HG03175 (cell line): ENCODE measurements at regions not wholly inside any gene's neighbourhood (a gene's known extent, or its start where the extent isn't known, plus 50 kb on each side); places are given as distances from the start of the nearest gene placed in this dataset.
"Not testable (repeated sequence)": the region's sequence is repeated elsewhere in the genome, so short reads cannot be mapped to it uniquely, and the experiment has no call there.

Experiments used
- ATAC-seq: cut with Tn5 transposase; IDR thresholded peaks from one replicate; pipeline ENCODE4 v1.9.1; 2021; ENCODE audit warnings: mild to moderate bottlenecking, moderate library complexity; ENCODE audit not compliant: unreplicated experiment

DNA sequence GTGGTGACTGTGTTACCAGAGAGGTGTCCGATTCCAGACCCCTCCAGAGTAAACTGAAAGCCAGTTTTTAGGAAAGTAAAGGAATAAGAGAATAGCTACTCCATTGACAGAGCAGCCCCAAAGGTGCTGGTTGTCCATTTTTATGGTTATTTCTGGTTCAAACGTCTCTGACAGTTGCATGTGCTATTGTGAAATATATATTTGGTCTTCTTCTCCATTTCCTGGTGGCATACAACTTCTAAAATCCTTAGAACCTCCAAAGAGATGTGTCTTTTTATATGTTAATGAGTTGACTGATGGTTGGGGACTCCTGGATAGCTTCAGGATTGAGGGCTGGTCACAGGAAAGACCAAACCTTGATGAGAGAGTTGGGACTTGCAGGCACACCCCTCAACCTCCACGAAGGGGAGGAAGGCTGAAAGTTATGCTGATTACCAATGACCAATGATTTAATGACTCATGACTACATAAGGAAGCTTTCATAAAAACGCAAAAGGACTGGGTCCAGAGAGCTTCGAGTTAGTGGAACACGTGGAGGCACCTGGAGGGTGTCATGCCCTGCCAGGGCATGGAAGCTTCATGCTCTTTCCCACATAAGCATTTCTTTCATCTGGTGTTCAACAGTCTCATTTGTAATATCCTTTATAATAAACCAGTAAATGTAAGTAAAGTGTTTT, 100.7 kb downstream of the SLC16A1 start:
- no peak for ATAC-seq

DNA sequence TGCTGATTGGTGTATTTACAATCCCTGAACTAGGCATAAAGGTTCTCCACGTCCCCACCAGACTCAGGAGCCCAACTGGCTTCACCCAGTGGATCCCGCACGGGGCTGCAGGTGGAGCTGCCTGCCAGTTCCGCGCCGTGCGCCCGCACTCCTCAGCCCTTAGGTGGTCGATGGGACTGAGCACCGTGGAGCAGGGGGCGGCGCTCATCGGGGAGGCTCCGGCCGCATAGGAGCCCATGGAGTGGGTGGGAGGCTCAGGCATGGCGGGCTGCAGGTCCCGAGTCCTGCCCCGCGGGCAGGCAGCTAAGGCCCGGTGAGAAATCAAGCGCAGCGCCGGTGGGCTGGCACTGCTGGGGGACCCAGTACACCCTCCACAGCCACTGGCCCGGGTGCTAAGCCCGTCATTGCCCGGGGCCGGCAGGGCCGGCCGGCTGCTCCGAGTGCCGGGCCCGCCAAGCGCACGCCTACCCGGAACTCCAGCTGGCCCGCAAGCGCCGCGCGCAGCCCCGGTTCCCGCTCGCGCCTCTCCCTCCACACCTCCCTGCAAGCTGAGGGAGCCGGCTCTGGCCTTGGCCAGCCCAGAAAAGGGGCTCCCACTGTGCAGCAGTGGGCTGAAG, 101.5 kb downstream of the SLC16A1 start:
- not testable (repeated sequence) for ATAC-seq

DNA sequence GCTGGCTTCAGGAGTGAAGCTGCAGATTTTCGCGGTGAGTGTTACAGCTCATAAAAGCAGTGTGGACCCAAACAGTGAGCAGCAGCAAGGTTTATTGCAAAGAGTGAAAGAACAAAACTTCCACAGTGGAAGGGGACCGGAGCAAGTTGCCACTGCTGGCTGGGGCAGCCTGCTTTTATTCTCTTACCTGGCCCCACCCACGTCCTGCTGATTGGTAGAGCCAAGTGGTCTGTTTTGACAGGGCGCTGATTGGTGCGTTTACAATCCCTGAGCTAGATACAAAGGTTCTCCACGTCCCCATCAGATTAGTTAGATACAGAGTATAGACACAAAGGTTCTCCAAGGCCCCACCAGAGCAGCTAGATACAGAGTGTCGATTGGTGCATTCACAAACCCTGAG, 102.1 kb downstream of the SLC16A1 start:
- not testable (repeated sequence) for ATAC-seq

DNA sequence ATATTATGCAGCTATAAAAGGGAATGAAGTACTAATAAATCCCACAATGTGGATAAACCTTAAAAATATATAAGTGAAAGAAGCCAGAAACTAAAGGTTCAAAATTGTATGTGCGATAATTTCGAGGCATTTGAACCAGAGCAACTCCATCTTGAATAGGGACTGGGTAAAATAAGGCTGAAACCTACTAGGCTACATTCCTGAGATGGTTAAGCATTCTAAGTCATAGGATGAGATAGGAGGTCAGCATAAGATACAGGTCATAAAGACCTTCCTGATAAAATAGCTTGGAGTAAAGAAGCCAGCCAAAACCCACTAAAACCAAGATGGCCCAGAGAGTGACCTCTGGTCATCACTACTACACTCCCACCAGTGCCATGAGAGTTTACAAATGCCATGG, 103.1 kb downstream of the SLC16A1 start:
- ATAC-seq = no peak

DNA sequence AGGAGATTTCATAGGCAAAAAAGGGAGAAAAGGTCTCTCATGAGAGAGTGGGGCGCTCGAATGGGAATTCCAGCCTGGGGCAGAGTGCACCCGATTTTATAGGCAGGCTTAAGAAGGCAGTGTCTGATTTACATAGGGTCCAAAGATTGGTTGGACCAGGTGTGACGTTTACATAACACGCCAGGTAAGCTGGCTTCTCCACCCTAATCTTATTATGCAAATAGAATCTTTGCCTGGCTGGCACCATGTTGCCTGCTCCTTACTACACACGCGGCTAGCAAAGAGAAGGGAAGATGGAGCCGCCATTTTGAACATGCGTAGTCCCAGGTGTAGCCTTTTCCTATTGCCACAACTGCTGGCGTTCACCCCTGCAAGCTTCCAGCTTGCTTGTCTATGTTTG, 103.7 kb downstream of the SLC16A1 start:
- no peak for ATAC-seq

DNA sequence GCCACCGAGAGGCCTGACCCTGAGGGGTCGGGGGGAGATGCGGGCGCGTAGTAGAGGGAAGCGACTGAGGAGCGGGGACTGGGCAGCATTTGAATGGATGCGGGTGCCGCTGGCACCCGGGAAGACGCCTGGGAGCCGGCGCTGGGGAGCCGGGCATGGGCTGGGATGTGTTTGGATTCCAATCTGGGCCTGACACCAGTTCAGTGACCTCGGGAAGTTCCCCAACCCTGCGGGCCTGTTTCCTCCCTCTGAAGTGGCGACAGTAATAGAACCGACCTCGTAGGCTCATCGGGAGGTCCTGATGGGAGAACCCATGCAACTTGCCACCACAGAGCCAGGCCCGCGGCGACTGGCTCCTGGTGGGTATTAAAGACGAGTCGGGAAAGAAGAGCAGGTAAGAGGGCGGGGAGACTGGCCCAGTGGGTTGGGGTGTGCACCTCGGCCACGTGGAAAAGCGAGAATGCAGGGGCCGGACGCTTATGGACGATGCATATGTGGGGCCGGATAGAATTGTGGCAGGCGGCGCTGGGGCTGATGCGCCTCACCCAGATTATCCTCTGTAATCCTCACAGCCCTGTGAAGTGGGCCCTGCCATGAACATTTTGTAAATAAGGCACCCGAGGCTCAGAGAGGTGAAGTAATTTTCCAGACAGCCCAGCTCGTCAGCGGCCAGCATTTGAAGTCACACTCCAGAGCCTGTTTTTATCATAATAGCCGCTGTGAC, 105.8 kb downstream of the SLC16A1 start:
- no peak for ATAC-seq

DNA sequence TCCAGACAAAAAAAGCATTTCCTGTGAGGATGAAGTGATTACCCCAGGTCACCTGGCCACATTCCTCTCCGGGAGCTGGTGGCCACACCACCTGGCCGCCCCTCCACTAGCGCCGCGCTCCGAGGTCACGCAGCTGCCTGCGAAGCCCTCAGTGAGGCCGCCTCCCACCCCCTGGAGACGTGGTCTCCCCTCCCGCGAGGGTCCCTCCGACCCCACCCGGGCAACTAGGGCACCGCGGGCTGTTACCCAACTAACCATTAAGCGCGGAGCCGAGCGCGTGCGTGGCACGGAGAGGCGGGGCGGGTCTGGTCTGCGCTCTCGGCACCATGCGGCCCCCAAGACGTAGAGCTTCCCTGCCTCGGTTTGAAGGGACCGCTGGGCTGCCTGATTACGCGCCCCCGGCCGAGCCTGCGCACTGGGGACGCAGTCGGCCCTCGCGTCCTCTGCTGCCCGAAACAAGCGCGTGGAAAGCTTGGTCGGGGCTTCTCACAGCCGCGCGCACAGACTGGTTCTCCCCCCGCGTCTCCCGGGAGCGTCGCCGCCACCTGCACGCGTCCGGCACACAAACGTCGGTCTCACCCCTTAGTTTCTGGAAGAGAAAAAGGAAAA, 106.5 kb downstream of the SLC16A1 start:
- ATAC-seq = no peak

DNA sequence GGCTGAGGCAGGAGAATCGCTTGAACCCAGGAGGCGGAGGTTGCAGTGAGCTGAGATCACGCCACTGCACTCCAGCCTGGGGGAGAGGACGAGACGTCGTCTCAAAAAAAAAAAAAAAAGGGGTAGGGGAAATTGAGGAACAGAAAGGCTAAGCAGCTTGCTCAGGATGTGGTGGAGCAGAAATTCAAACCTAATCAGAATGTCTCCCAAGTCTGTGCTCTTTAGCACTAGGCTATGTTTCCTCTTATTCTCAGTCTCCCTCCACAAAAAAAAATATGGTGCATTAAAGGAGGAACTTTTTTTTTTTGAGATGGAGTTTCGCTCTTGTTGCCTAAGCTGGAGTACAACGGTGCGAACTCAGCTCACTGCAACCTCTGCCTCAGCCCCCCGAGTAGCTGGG, 114.2 kb downstream of the SLC16A1 start:
- no peak for ATAC-seq

DNA sequence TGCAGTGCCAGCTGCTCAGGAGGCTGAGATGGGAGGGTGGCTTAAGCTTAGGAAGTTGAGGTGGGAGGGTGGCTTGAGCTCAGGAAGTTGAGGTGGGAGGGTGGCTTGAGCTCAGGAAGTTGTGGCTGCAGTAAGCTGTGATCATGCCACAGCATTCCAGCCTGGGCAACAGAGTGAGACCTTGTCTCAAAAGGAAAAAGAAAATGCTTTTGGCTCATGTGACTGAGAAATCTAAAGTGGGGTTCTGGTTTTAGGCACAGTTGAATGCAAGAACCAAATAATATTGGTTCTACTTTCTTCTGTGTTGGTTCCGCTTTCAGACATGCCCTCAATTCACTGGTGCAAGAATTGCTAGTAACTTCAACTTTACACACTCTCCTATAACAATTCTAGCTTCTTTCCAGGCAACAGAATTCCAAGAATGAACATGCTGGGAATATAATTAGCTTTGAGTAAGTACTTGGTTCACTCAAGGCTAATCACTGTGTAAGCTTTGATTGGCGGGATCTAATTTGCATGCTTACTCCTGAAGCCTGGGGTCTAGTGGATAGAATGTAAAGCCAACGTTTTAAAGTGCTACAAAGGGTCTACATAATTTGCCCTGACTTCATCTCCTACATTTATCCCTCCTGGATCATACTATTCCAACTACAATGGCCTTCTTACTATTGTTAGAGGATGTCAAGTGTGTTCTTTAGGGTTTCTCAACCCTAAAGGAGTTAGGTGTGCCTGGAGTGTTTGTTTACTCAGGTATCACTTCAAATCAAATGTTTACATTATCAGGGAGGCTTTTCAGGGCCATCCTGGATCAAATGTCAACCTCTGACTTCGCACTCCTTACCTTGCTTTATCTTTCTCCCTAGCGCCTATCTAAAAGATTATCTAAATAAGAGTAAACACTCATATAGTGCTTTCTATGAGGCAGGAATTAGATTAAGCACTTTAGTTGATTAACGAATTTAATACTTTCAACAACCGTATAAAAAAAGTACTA, 115.1 kb downstream of the SLC16A1 start:
- ATAC-seq = peak; percentile 57

DNA sequence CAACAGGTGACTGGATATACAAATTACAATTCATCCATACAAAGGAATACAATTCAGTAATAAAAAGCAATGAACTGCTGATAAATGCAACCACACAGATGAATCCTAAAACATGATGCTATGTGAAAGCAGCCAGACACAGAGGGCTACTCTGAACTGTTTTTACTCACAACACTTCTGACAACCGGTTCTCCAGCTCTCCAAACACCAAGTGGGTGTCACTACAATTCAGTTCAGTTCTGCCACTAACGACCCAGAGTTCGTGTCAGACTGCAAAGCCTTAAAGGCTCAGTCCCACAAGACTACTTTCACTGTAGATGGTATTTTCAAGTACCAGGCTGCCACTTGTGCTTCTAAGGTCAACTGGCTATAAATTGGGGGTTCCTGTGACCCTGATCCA, 119.4 kb downstream of the SLC16A1 start:
- no peak for ATAC-seq

DNA sequence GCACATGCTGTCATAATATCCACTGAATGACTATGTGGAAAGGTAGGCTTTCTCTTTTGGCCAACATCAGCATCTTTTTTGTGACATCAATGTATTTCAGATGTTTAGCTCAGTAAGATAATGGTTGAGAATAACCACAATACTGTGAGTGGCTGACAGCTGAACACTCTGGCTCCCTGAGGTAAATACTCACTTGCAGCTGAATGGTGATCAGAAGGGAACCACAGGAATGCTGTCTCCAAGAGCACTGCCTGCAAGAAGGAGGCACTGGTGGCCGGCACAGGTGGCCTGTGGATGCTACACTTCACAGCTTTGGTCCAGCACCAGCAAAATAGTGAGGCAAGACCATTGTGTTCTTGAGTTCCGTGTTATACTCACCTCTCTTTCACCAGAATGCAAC, 118.7 kb upstream of the PPM1J start:
- no peak for ATAC-seq

DNA sequence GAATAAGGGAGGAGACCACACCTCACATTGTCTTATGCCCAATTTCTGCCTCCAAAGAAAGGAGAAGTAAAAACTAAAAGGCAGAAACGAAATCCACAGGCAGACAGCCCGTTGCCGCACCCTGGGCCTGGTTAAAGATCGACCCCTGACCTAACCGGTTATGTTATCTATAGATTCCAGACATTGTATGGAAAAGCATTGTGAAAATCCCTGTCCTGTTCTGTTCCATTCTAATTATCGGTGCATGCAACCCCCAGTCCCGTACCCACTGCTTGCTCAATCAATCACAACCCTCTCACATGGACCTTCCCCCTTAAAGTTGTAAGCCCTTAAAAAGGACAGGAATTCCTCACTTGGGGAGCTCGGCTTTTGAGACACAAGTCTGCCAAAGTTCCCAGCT, 117.1 kb upstream of the PPM1J start:
- ATAC-seq = not testable (repeated sequence)

DNA sequence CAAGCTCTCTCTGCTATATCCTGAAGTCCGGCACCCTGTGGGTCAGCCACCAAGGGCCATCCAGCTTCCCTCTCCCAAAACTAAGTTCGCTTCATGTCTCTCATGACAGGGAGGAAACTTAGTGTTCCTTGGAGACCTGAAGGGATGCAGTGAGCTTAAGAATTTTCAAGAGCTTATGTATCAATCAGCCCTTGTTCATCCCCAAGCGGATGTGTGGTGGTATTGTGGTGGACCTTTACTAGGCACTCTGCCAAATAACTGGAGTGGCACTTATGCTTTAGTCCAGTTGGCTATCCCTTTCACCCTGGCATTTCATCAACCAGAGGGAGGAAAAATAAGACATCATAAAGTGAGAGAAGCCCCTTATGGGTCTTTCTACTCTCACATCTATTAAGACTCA, 114.6 kb upstream of the PPM1J start:
- ATAC-seq = not testable (repeated sequence)

DNA sequence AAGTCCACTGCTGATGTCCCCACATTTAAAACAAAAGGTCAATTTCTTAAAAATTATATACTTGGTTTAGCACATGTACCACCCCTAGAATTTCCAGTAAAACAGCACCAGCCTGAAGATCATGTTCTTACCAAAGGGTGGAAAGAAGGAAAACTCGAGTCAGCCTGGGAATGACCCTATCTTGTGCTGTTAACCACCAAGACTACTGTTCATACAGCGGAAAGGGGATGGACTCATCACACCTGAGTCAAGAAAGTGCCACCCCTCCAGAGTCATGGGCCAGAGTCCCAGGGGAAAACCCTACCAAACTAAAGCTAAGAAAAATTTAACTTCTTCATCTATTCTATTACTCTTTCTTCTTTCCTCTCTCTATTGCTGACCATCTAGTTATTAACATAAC, 113.6 kb upstream of the PPM1J start:
- no peak for ATAC-seq

DNA sequence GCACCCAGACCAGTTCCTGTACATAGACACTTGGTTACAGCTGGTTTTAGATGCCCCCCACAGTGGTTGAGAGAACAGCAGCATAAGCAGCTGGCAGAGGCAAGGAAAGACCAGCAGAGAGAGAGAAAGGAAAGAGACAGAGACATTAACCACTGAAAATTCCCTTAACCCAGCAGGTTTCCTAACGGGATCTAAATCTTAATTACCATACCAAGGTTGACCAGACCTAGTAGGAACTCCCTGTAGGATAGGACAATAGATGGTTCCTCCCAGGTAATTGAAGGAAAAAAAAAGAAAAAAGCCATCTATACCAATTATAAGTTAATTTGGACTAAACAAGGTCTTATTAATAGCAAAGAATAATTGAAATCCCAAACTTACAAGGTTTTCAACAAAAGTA, 112.3 kb upstream of the PPM1J start:
- ATAC-seq = not testable (repeated sequence)

DNA sequence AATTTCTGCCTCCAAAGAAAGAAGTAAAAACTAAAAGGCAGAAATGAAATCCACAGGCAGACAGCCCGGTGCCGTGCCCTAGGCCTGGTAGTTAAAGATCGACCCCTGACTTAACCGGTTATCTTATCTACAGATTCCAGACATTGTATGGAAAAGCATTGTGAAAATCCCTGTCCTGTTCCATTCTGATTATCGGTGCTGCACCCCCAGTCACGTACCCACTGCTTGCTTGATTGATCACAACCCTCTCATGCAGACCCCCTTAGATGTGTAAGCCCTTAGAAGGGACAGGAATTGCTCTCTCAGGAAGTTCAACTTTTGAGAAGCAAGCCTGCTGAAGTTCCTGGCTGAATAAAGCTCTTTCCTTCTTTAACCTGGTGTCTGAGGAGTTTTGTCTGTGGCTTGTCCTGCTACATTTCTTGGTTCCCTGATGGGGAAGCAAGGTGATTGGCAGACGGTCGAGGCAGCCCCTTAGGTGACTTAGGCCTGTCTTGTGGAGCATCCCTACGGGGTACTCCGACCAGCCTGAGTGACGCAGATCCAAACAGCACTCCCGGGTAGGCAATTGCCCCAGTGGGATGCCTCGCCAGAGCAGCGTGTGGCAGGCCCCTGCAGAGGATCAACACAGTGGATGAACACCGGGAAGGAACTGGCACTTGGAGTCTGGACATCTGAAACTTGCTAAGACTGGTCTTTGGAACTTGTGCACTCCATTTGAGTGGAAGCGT, 111.2 kb upstream of the PPM1J start:
- no peak for ATAC-seq

DNA sequence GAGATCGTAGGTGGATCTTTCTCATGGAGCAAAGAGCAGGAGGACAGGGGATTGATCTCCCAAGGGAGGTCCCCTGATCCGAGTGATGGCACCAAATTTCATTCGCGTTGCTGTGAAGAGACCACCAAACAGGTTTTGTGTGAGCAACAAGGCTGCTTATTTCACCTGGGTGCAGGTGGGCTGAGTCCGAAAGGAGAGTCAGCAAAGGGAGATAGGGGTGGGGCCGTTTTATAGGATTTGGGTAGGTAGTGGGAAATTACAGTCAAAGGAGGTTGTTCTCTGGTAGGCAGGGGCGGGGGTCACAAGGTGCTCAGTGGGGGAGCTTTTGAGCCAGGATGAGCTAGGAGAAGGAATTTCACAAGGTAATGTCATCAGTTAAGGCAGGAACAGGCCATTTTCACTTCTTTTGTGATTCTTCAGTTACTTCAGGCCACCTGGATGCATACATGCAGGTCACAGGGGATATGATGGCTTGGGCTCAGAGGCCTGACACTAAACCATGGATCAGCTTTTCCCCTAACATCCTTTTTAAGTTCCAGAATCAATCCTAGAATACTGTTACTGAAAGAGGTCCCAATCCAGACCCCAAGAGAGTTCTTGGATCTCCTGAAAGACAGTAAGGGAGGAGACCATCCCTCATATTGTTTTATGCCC, 110.6 kb upstream of the PPM1J start:
- ATAC-seq = not testable (repeated sequence)

DNA sequence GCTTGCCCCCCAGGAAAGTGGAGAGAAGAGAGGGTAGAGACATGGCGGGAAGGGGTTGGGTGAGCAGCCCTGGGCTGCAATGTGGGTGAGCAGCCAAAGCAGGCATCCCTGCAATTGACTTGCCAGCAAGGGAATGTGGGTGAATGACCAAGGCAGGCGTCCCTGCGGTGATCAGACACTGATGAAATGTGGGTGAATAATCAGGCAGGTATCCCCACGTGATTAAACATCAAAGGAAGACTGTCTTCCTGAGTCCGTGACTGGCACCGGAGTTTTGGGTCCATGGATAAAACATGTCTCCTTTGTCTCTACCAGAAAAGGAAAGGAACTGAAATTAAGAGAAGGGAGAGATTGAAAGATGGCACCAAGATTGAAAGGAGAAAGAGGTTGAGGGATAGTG, 109.9 kb upstream of the PPM1J start:
- not testable (repeated sequence) for ATAC-seq

DNA sequence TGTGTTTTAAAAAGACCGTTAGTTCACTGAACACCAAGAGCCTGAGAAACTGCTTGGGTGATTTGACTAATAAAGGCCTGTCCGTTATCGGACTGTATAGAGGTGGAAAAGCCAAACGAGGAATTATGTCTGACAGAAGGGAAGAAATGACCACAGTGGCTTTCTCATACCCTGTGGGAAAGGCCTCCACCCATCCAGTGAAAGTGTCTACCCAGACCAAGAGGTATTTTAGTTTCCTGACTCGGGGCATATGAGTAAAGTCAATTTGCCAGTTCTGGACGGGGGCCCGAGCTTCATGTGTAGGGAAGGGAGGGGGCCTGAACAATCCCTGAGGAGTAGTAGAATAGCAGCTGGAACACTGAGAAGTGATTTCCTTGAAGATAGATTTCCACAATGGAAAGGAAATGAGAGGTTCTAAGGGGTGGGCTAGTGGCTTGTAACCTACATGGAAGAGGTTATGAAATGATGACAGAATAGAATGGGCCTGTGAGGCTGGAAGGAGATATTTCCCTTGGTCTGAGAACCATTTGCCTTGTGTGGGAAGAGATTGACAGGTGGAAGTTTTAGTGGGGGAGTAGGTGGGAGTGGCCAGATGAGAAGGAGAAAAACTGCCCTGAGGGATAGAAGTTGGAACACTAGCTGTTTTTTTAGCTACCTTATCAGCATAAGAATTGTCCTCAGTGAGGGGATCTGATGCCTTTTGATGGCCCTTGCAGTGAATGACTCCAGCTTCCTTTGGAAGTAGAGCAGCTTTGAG, 106.4 kb upstream of the PPM1J start:
- not testable (repeated sequence) for ATAC-seq
